ENCODE measurements at regions not wholly inside any gene's neighbourhood (a gene's known extent, or its start where the extent isn't known, plus 50 kb on each side); places are given as distances from the start of the nearest gene placed in this dataset.

DNA sequence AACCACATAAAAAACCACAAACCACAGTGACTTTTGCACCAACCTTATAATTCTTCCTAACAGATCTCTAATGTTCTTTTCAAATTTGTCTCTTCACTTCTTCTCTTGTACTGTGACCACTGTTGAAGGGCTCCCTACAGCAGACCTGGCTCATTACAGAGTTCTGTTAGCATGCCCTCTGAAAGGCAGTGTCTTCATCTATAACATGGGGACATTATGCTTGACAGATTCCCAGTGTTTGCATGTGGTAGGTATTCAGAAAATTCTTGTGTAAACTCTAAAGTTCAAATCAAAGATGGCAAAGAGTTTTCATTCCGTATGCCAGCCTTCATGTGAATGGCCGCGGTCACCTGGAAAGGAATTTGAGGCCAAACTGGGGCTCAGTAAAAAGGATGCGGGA, 182.6 kb downstream of the DHX35 start:
- TF ChIP-seq EZH2 (IDR thresholded peaks at IDR 0.05; ENCODE audit: low read depth, unreplicated experiment) (no peak), EZH2phosphoT487 (IDR thresholded peaks at IDR 0.05; ENCODE audit: unreplicated experiment) (no peak), REST (IDR thresholded peaks at IDR 0.05; ENCODE audit: unreplicated experiment) (no peak), CREB1 (CRISPR knock-in tag; IDR thresholded peaks at IDR 0.05; ENCODE audit: low read depth) (no peak), POLR2AphosphoS5 (IDR thresholded peaks at IDR 0.05; ENCODE audit: low read depth) (no peak), NANOG (IDR thresholded peaks at IDR 0.05; ENCODE audit: borderline replicate concordance) (no peak), ZNF114 (CRISPR knock-in tag; IDR thresholded peaks at IDR 0.05) (no peak)
- TF ChIP-seq, protein P1, sequence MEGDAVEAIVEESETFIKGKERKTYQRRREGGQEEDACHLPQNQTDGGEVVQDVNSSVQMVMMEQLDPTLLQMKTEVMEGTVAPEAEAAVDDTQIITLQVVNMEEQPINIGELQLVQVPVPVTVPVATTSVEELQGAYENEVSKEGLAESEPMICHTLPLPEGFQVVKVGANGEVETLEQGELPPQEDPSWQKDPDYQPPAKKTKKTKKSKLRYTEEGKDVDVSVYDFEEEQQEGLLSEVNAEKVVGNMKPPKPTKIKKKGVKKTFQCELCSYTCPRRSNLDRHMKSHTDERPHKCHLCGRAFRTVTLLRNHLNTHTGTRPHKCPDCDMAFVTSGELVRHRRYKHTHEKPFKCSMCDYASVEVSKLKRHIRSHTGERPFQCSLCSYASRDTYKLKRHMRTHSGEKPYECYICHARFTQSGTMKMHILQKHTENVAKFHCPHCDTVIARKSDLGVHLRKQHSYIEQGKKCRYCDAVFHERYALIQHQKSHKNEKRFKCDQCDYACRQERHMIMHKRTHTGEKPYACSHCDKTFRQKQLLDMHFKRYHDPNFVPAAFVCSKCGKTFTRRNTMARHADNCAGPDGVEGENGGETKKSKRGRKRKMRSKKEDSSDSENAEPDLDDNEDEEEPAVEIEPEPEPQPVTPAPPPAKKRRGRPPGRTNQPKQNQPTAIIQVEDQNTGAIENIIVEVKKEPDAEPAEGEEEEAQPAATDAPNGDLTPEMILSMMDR (conservative IDR thresholded peaks at IDR 0.05; ENCODE audit: low read depth in 2 of 2) = no peak
